ENCODE measurements at regions not wholly inside any gene's neighbourhood (a gene's known extent, or its start where the extent isn't known, plus 50 kb on each side); places are given as distances from the start of the nearest gene placed in this dataset.

DNA sequence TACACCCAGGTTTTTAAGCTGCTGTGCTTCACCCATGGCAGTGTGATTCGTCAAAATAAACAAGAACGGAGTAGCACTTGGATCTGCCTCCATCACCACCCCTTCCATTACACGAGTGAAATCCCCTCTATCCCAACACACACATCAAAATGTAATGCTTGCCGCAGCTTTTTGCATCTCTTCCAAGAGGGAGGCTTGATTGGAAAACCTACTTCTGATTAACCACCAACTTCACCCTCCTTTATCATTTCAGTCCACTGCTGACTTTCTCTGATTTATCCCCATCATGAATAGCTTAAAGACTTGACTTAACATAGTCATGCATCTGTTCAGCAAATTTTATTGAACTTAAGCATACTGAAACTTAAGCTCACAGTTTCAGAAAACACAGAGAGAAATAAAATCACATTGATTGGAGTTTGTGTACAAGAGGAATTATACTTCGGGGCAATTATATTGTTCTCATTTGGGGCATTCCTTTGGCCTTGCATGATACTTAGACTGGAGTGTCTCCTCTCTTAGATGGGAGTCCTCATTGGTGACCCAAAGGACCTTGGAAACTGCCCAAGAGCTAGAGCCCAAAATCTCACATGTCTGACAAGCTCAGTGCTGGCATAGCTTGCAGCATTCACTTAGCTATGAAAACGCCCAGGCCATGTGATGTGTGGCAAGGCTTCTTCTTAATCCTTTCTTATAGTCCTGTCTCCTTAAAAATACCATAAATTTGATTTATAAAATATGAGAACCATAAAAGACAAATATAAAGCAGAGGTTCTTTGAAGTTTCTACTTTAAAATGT lies 124.3 kb upstream of the UMPS start:
- no peaks in the 10 kb centered on the region for H3K9me3 ChIP-seq (ENCODE audit: control insufficient read depth, low read length)
- H3K4me3 ChIP-seq (ENCODE audit: insufficient read depth, low read depth, low read length): no peak overlapping the region
- no peaks in the 10 kb centered on the region for H3K27me3 ChIP-seq (ENCODE audit: control insufficient read depth, insufficient read depth, low read length, poor library complexity, severe bottlenecking)
- H3K36me3 ChIP-seq (ENCODE audit: control insufficient read depth, insufficient read depth, low read length): no peaks in the 10 kb centered on the region
- WGBS, 2 experiments: 83 to 88% methylated on average over 6 of the region's 6 CpGs
- no peak overlapping the region for H3K27ac ChIP-seq (ENCODE audit: insufficient read depth, low read depth, low read length, poor library complexity, severe bottlenecking)
- no peaks in the 10 kb centered on the region for H3K4me1 ChIP-seq (ENCODE audit: control insufficient read depth, insufficient read depth, low read length)

DNA sequence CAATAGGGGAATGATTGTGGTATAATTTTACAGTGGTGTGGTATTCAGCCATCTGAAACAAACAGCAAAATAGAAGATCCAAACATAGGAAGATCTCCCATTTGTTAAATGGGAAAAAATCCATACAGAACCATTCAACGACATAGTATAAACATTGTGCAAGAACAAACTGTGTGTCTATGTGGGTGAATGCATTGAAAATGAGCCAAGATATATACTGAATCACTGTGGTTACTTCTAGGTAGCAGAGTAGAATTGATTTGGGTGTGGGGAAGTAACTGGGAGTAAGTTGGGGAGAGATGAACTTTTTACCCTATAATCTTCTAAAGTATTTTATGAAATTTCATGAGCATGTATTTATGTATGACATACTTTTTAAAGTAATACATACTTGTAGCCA lies 123.1 kb upstream of the UMPS start:
- Histone ChIP-seq H3K27me3 (ENCODE audit: control insufficient read depth, insufficient read depth, low read length, poor library complexity, severe bottlenecking) (no peaks in the 10 kb centered on the region), H3K36me3 (ENCODE audit: control insufficient read depth, insufficient read depth, low read length) (no peaks in the 10 kb centered on the region), H3K27ac (ENCODE audit: insufficient read depth, low read depth, low read length, poor library complexity, severe bottlenecking) (no peak overlapping the region), H3K9me3 (ENCODE audit: control insufficient read depth, low read length) (no peaks in the 10 kb centered on the region), H3K4me3 (ENCODE audit: insufficient read depth, low read depth, low read length) (no peak overlapping the region), H3K4me1 (ENCODE audit: control insufficient read depth, insufficient read depth, low read length) (no peaks in the 10 kb centered on the region)
- WGBS, 2 experiments: 100% methylated on average over 1 of the region's 1 CpG

DNA sequence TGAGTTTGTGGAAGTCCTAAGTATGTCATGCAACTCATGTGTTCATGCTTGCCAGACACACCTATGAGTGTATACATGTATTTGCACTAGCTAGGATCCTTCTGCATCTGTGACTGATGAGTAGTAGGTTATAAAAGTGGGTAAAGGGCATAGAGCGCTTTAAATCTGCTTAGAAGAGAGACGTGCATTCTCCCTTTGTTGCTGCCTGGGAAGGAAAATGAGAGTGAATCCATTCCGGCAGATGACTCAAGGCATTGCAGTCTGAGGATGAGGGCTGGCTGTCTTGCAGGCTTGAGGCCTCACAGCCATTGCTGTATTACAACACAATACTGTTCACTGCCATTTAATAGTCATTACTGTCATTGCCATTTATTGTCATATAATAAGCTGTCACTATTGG lies 120.8 kb upstream of the UMPS start:
- Histone ChIP-seq H3K4me3 (ENCODE audit: insufficient read depth, low read depth, low read length) (no peak overlapping the region), H3K27ac (ENCODE audit: insufficient read depth, low read depth, low read length, poor library complexity, severe bottlenecking) (no peak overlapping the region), H3K9me3 (ENCODE audit: control insufficient read depth, low read length) (no peaks in the 10 kb centered on the region), H3K4me1 (ENCODE audit: control insufficient read depth, insufficient read depth, low read length) (no peaks in the 10 kb centered on the region), H3K27me3 (ENCODE audit: control insufficient read depth, insufficient read depth, low read length, poor library complexity, severe bottlenecking) (no peaks in the 10 kb centered on the region), H3K36me3 (ENCODE audit: control insufficient read depth, insufficient read depth, low read length) (no peaks in the 10 kb centered on the region)
- 92 to 95% methylated on average over 3 of the region's 3 CpGs for WGBS, 2 experiments

DNA sequence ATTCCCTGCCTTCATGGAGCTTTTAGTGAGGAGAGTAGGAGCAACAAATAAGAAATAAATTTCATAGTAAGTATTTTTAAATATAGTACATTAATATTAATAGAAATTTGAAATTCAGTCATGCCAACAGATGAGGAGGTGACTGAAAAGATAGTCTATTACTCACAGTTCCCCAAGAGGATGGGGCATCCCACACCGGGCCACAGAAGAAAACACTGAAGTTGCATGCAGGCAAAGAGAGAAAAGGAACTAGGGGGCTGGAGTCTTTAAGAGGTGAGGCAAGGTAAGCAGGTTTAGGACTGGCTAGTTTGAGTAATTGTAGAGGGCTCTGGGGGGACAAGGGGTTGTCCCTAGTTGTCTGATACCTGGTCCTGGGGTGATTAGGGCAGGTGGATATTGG lies 120.1 kb upstream of the UMPS start:
- Histone ChIP-seq H3K9me3 (ENCODE audit: control insufficient read depth, low read length) (no peaks in the 10 kb centered on the region), H3K27ac (ENCODE audit: insufficient read depth, low read depth, low read length, poor library complexity, severe bottlenecking) (no peak overlapping the region), H3K4me1 (ENCODE audit: control insufficient read depth, insufficient read depth, low read length) (no peaks in the 10 kb centered on the region), H3K27me3 (ENCODE audit: control insufficient read depth, insufficient read depth, low read length, poor library complexity, severe bottlenecking) (no peaks in the 10 kb centered on the region), H3K4me3 (ENCODE audit: insufficient read depth, low read depth, low read length) (no peak overlapping the region), H3K36me3 (ENCODE audit: control insufficient read depth, insufficient read depth, low read length) (no peaks in the 10 kb centered on the region)
- 92 to 100% methylated on average over 1 of the region's 1 CpG for WGBS, 2 experiments

DNA sequence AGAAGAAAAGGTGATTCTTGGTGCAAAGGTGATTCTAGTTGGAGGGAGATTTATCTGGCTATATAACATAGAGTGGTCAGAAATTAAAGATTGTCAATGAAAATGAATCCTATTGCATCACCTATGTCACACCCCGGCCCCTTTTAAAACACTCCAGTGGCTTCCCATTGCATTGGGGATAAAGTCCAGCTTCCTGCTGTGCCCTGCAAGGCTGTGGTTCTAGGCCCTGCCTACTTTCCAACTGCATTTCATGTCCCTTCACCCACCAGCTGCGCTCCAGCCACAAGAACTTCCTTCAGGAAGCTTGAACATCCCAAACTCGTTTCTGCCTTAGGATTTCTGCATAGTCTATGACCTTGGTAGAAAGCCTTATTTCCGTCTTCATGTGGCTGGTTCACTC lies 118.7 kb upstream of the UMPS start:
- no peak overlapping the region for H3K4me3 ChIP-seq (ENCODE audit: insufficient read depth, low read depth, low read length)
- WGBS, 2 experiments: 79 to 83% methylated on average over 4 of the region's 4 CpGs
- no peaks in the 10 kb centered on the region for H3K36me3 ChIP-seq (ENCODE audit: control insufficient read depth, insufficient read depth, low read length)
- H3K4me1 ChIP-seq (ENCODE audit: control insufficient read depth, insufficient read depth, low read length): no peaks in the 10 kb centered on the region
- H3K27ac ChIP-seq (ENCODE audit: insufficient read depth, low read depth, low read length, poor library complexity, severe bottlenecking): no peak overlapping the region
- H3K27me3 ChIP-seq (ENCODE audit: control insufficient read depth, insufficient read depth, low read length, poor library complexity, severe bottlenecking): no peaks in the 10 kb centered on the region
- no peaks in the 10 kb centered on the region for H3K9me3 ChIP-seq (ENCODE audit: control insufficient read depth, low read length)

DNA sequence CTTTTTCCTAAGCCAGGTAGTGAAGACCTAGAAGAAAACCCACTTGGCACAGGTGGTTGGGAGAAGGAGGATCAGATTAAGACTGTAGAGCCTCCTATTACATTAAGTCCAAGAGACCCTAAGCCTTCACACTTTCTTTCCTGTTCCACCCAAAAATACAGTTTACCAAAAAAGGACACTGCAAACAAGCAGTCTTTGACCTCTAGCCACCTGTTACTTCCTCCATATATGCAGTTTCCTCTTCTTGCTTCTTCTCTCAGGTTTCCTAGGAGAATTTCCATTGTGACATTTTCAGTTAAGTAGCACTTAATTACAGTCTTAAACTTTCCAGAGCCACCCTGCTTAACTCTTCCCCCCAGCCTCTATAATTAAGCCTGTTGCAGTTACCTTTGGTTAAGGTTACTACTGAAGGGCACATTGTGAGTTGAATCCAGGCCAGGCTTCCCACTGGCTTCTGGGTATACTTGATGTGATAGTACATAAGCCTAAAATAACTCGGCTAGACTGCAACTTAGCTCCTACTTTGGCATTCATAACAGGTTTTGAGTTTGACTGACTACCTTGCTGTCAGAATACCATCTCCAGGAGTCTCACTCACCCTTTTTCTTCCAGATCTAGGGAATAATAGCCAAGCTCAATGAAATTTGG lies 114.2 kb upstream of the UMPS start:
- Histone ChIP-seq H3K27me3 (ENCODE audit: control insufficient read depth, insufficient read depth, low read length, poor library complexity, severe bottlenecking) (no peaks in the 10 kb centered on the region), H3K4me1 (ENCODE audit: control insufficient read depth, insufficient read depth, low read length) (no peaks in the 10 kb centered on the region), H3K27ac (ENCODE audit: insufficient read depth, low read depth, low read length, poor library complexity, severe bottlenecking) (no peak overlapping the region), H3K4me3 (ENCODE audit: insufficient read depth, low read depth, low read length) (no peak overlapping the region), H3K36me3 (ENCODE audit: control insufficient read depth, insufficient read depth, low read length) (no peaks in the 10 kb centered on the region), H3K9me3 (ENCODE audit: control insufficient read depth, low read length) (no peaks in the 10 kb centered on the region)
- 85 to 87% methylated on average over 1 of the region's 1 CpG for WGBS, 2 experiments

DNA sequence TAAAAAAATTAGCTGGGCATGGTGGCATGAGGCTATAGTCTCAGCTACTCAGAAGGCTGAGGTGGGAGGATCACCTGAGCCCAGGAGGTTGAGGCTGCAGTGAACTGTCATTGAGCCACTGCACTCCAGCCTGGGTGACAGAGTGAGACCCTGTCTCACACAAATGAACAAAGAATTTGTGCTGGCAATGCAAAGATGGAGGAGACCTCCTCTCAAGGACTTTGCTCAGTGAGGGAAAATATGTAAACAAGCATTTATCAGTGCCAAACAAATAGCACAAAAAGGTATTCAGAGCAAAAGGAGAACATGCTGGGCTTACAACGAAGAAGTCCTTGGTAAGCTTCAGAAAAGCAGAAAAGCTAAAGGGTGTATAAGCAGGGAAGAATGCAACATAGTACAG lies 113.1 kb upstream of the UMPS start:
- WGBS, 2 experiments: 89% methylated on average over 1 of the region's 1 CpG
- Histone ChIP-seq H3K36me3 (ENCODE audit: control insufficient read depth, insufficient read depth, low read length) (no peaks in the 10 kb centered on the region), H3K27me3 (ENCODE audit: control insufficient read depth, insufficient read depth, low read length, poor library complexity, severe bottlenecking) (no peaks in the 10 kb centered on the region), H3K4me1 (ENCODE audit: control insufficient read depth, insufficient read depth, low read length) (no peaks in the 10 kb centered on the region), H3K27ac (ENCODE audit: insufficient read depth, low read depth, low read length, poor library complexity, severe bottlenecking) (no peak overlapping the region), H3K9me3 (ENCODE audit: control insufficient read depth, low read length) (no peaks in the 10 kb centered on the region), H3K4me3 (ENCODE audit: insufficient read depth, low read depth, low read length) (no peak overlapping the region)

DNA sequence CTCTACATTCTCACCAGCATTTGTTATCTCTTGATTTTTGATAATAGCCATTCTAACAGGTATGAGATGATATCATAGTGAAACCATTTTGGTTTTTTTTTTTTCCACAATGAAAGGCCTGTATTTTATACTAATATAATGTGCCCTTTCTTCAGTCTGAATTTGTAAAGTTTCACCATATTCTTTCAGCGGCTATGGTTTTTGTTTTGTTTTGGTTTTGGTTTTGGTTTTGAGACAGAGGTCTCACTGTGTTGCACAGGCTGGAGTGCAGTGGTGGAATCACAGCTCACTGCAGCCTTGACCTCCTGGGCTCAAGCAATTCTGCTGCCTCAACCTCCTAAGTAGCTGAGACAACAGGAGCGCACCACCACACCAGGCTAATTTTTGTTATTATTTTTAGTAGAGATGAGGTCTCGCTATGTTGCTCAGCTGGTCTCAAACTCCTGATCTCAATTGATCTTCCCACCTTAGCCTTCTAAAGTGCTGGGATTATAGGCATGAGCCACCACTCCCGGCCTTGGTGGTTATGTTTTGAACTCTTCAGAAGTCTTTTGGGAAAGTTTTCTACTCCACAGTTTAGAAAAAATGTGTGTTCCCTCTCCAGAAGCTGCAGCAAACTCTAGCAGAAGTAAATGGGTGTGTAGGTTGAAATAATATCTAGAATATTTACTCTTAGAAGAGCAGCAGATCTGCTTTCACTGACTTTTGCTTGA lies 110.2 kb upstream of the UMPS start:
- Histone ChIP-seq H3K27me3 (ENCODE audit: control insufficient read depth, insufficient read depth, low read length, poor library complexity, severe bottlenecking) (no peaks in the 10 kb centered on the region), H3K4me3 (ENCODE audit: insufficient read depth, low read depth, low read length) (no peak overlapping the region), H3K36me3 (ENCODE audit: control insufficient read depth, insufficient read depth, low read length) (no peaks in the 10 kb centered on the region), H3K9me3 (ENCODE audit: control insufficient read depth, low read length) (no peaks in the 10 kb centered on the region), H3K4me1 (ENCODE audit: control insufficient read depth, insufficient read depth, low read length) (no peaks in the 10 kb centered on the region), H3K27ac (ENCODE audit: insufficient read depth, low read depth, low read length, poor library complexity, severe bottlenecking) (no peak overlapping the region)
- WGBS, 2 experiments: 87 to 95% methylated on average over 3 to 4 of the region's 4 CpGs

DNA sequence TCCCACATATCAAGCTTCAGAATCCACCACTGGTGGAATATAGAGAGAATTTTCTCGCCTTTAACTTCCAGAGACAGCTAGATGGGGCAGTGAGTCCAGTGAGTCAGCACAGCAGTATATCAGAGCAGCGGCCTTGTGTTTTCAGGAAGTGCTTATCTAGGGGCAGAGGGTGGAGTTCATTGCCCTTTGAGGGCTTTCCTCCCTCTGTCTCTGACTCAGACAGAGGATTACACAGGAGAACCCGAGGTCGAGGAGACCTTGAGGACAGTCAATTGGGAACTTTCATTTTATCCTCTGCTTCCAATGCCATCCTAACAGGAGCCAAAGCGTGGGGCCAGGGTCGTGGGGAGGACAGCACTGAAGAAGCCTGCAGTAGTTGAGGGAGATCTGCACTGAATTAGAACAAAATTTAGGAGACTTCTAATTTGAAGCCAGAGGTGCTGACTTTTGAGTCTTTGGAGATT lies 109.6 kb upstream of the UMPS start:
- Histone ChIP-seq H3K27ac (ENCODE audit: insufficient read depth, low read depth, low read length, poor library complexity, severe bottlenecking) (no peak overlapping the region), H3K4me3 (ENCODE audit: insufficient read depth, low read depth, low read length) (no peak overlapping the region), H3K4me1 (ENCODE audit: control insufficient read depth, insufficient read depth, low read length) (no peaks in the 10 kb centered on the region), H3K9me3 (ENCODE audit: control insufficient read depth, low read length) (no peaks in the 10 kb centered on the region), H3K27me3 (ENCODE audit: control insufficient read depth, insufficient read depth, low read length, poor library complexity, severe bottlenecking) (no peaks in the 10 kb centered on the region), H3K36me3 (ENCODE audit: control insufficient read depth, insufficient read depth, low read length) (no peaks in the 10 kb centered on the region)
- WGBS, 2 experiments: 66 to 75% methylated on average over 6 of the region's 6 CpGs

DNA sequence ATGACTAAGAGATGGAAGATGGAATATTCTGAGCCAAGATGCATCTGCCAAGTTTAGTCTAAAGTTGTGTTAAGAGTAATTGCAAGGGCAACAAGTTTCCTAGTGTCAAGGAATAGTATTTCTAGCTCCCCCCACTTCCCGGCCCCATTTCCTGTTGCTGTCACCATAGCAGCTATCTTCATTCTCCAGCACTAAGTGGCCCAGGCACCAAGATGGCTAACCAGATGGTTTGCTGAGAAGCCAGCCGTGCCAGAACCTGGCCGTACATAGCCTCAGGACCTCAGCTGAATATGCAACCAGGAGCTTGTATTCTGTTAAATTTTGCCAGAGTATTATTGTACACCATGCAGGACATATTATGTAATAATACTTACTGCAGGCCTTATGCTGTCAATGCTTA lies 108.8 kb upstream of the UMPS start:
- Histone ChIP-seq H3K4me3 (ENCODE audit: insufficient read depth, low read depth, low read length) (no peak overlapping the region), H3K27me3 (ENCODE audit: control insufficient read depth, insufficient read depth, low read length, poor library complexity, severe bottlenecking) (no peaks in the 10 kb centered on the region), H3K4me1 (ENCODE audit: control insufficient read depth, insufficient read depth, low read length) (no peaks in the 10 kb centered on the region), H3K27ac (ENCODE audit: insufficient read depth, low read depth, low read length, poor library complexity, severe bottlenecking) (no peak overlapping the region), H3K36me3 (ENCODE audit: control insufficient read depth, insufficient read depth, low read length) (no peaks in the 10 kb centered on the region), H3K9me3 (ENCODE audit: control insufficient read depth, low read length) (no peaks in the 10 kb centered on the region)
- WGBS, 2 experiments: 81 to 89% methylated on average over 3 of the region's 3 CpGs
